PC-9 (cell line): ENCODE measurements at regions not wholly inside any gene's neighbourhood (a gene's known extent, or its start where the extent isn't known, plus 50 kb on each side); places are given as distances from the start of the nearest gene placed in this dataset.

Experiments
- BruUV-seq: library from RNA; stranded (reverse); fragments of 400-500 nt; replicated peaks from 2 replicates; lab custom pipeline; 2021; lab: Mats Ljungman, UMichigan
- CTCF ChIA-PET: fragments of 300-600 bp; sonication (Branson Sonifier 250); formaldehyde crosslinking; loops from one replicate; lab custom pipeline; 2022; ENCODE audit warnings: antibody characterized with exemption; lab: Charles Lee
- POLR2A ChIA-PET: fragments of 300-600 bp; sonication (Branson Sonifier 250); formaldehyde crosslinking; loops from one replicate; lab custom pipeline; 2022; ENCODE audit warnings: antibody characterized with exemption; ENCODE audit not compliant: unreplicated experiment; lab: Charles Lee
- DNase-seq, 2 experiments: peaks; one replicate each; pipeline versions ENCODE4 v3.0.0 to v3.0.0-alpha.2; 2015 to 2022; ENCODE audit warnings: mixed read lengths in 1 of 2
- H2AFZ ChIP-seq: fragments of 200-600 bp; sonication (generic); 2 replicates; pipeline ENCODE4 v1.8.1; 2017; ENCODE audit warnings: antibody characterized with exemption
- H3F3A ChIP-seq: fragments of 200-600 bp; sonication (generic); 2 replicates; pipeline ENCODE4 v1.8.1; 2017; ENCODE audit warnings: antibody characterized with exemption, mild to moderate bottlenecking, low read depth; ENCODE audit not compliant: insufficient read depth
- H3K27ac ChIP-seq: fragments of 200-600 bp; sonication (generic); 2 replicates; pipeline ENCODE4 v1.6.1; 2016; ENCODE audit warnings: mixed run types
- H3K27me3 ChIP-seq: fragments of 200-600 bp; sonication (generic); 2 replicates; pipeline ENCODE4 v1.6.1; 2016; ENCODE audit warnings: low read depth, mixed run types; ENCODE audit not compliant: insufficient read depth
- H3K36me3 ChIP-seq: fragments of 200-600 bp; sonication (generic); 2 replicates; pipeline ENCODE4 v1.6.1; 2016; ENCODE audit warnings: low read depth, mixed run types
- H3K4me1 ChIP-seq: fragments of 200-600 bp; sonication (generic); replicated peaks from 2 replicates; pipeline ENCODE4 v1.6.1; 2016; ENCODE audit warnings: mixed run types; ENCODE audit not compliant: insufficient read depth
- H3K4me2 ChIP-seq: fragments of 200-600 bp; sonication (generic); 2 replicates; pipeline ENCODE4 v1.6.1; 2017; ENCODE audit warnings: mixed run types
- H3K4me3 ChIP-seq: fragments of 200-600 bp; sonication (generic); 2 replicates; pipeline ENCODE4 v1.6.1; 2016; ENCODE audit warnings: mixed run types
- H3K79me2 ChIP-seq: fragments of 200-600 bp; sonication (generic); 2 replicates; pipeline ENCODE4 v1.6.1; 2017; ENCODE audit warnings: low read depth, mixed run types
- H3K9me2 ChIP-seq: fragments of 200-600 bp; sonication (generic); 2 replicates; pipeline ENCODE4 v1.8.1; 2017; ENCODE audit warnings: mild to moderate bottlenecking; ENCODE audit not compliant: insufficient read depth
- H3K9me3 ChIP-seq: fragments of 200-600 bp; sonication (generic); 2 replicates; pipeline ENCODE4 v1.8.1; 2016; ENCODE audit warnings: low read depth; ENCODE audit not compliant: insufficient read depth
- H4K20me1 ChIP-seq: fragments of 200-600 bp; sonication (generic); 2 replicates; pipeline ENCODE4 v1.8.1; 2017; ENCODE audit not compliant: insufficient read depth
- EZH2 ChIP-seq: fragments of 200-600 bp; sonication (generic); IDR thresholded peaks from 2 replicates; pipeline ENCODE4 v1.8.0; 2017; ENCODE audit warnings: antibody characterized with exemption, low read depth
- intact Hi-C: fragments of 100-400 bp; cut with micrococcal nuclease; formaldehyde crosslinking; loops from one replicate; pipeline ENCODE4 v1.10.0; 2022; ENCODE audit not compliant: unreplicated experiment
- TF ChIP-seq, protein P1 (sequence below): fragments of 200-600 bp; sonication (generic); conservative IDR thresholded peaks from 2 replicates; pipeline ENCODE4 v1.6.1; 2017; ENCODE audit warnings: mixed run types, antibody characterized with exemption, mild to moderate bottlenecking, moderate library complexity

GRCh38 chr2:211174631-211175030 lies 618.2 kb downstream of the CPS1 start:
- H3K9me3 ChIP-seq = no peaks in the 10 kb centered on the region
- H3K27me3 ChIP-seq = no peaks in the 10 kb centered on the region
- H3K79me2 ChIP-seq = no peaks in the 10 kb centered on the region
- intact Hi-C loops = no loop called here
- H4K20me1 ChIP-seq = no peaks in the 10 kb centered on the region
- H3F3A ChIP-seq = no peaks in the 10 kb centered on the region
- no peak overlapping the region for H3K27ac ChIP-seq
- H3K9me2 ChIP-seq = no peaks in the 10 kb centered on the region
- H3K4me2 ChIP-seq = no peak overlapping the region
- CTCF ChIA-PET = no interaction called here
- TF ChIP-seq, protein P1, sequence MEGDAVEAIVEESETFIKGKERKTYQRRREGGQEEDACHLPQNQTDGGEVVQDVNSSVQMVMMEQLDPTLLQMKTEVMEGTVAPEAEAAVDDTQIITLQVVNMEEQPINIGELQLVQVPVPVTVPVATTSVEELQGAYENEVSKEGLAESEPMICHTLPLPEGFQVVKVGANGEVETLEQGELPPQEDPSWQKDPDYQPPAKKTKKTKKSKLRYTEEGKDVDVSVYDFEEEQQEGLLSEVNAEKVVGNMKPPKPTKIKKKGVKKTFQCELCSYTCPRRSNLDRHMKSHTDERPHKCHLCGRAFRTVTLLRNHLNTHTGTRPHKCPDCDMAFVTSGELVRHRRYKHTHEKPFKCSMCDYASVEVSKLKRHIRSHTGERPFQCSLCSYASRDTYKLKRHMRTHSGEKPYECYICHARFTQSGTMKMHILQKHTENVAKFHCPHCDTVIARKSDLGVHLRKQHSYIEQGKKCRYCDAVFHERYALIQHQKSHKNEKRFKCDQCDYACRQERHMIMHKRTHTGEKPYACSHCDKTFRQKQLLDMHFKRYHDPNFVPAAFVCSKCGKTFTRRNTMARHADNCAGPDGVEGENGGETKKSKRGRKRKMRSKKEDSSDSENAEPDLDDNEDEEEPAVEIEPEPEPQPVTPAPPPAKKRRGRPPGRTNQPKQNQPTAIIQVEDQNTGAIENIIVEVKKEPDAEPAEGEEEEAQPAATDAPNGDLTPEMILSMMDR = no peak
- TF ChIP-seq EZH2 = no peak
- no TSS peak for BruUV-seq
- DNase-seq = no peak
- POLR2A ChIA-PET = no interaction called here
- no peaks in the 10 kb centered on the region for H3K4me1 ChIP-seq
- H2AFZ ChIP-seq = no peak overlapping the region; the same call in 1 of the 2 replicates
- no peaks in the 10 kb centered on the region for H3K36me3 ChIP-seq
- H3K4me3 ChIP-seq = no peak overlapping the region

DNA sequence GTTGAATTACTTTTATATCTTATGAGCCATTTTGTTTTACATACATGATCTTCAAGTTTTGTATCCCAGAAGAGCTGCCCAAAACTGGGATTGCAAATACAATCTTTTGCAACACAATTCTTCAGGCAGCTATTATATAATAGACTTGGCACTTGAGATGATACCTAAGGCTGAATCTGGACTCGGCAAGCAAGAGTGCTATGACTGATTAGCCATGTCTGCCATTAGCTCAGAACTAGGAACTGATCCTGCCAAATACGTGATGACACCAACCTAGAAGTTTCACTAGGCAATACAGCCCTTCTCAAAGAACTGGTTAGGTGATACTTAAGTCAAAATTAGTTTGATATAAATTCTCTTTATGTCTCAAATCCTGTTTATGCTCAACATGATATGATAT lies 619.6 kb downstream of the CPS1 start:
- no peak for TF ChIP-seq EZH2
- TF ChIP-seq, protein P1 = no peak
- no peak overlapping the region for H3K4me2 ChIP-seq
- no peak for DNase-seq
- intact Hi-C loops = no loop called here
- no peaks in the 10 kb centered on the region for H3F3A ChIP-seq
- H3K27me3 ChIP-seq = no peaks in the 10 kb centered on the region
- no peaks in the 10 kb centered on the region for H4K20me1 ChIP-seq
- BruUV-seq = no TSS peak
- H3K27ac ChIP-seq = no peak overlapping the region
- no peaks in the 10 kb centered on the region for H3K4me1 ChIP-seq
- H3K36me3 ChIP-seq = no peaks in the 10 kb centered on the region
- H3K4me3 ChIP-seq = no peak overlapping the region
- no peaks in the 10 kb centered on the region for H3K79me2 ChIP-seq
- no peak overlapping the region for H2AFZ ChIP-seq
- CTCF ChIA-PET = no interaction called here
- H3K9me3 ChIP-seq = no peaks in the 10 kb centered on the region
- POLR2A ChIA-PET = no interaction called here
- no peaks in the 10 kb centered on the region for H3K9me2 ChIP-seq

GRCh38 chr2:211176514-211177141 lies 620.2 kb downstream of the CPS1 start:
- H3K4me2 ChIP-seq = no peak overlapping the region
- H4K20me1 ChIP-seq = no peaks in the 10 kb centered on the region
- H3K4me1 ChIP-seq = no peaks in the 10 kb centered on the region
- no peaks in the 10 kb centered on the region for H3K9me2 ChIP-seq
- BruUV-seq = no TSS peak
- TF ChIP-seq, protein P1 = no peak
- TF ChIP-seq EZH2 = no peak
- no peaks in the 10 kb centered on the region for H3K27me3 ChIP-seq
- no peaks in the 10 kb centered on the region for H3F3A ChIP-seq
- DNase-seq = no peak
- POLR2A ChIA-PET = no interaction called here
- CTCF ChIA-PET = no interaction called here
- H3K36me3 ChIP-seq = no peaks in the 10 kb centered on the region
- H3K9me3 ChIP-seq = no peaks in the 10 kb centered on the region
- no peak overlapping the region for H3K27ac ChIP-seq
- H3K79me2 ChIP-seq = no peaks in the 10 kb centered on the region
- intact Hi-C loops = no loop called here
- H3K4me3 ChIP-seq = no peak overlapping the region
- H2AFZ ChIP-seq = no peak overlapping the region
